ENCODE measurements at regions not wholly inside any gene's neighbourhood (a gene's known extent, or its start where the extent isn't known, plus 50 kb on each side); places are given as distances from the start of the nearest gene placed in this dataset.

DNA sequence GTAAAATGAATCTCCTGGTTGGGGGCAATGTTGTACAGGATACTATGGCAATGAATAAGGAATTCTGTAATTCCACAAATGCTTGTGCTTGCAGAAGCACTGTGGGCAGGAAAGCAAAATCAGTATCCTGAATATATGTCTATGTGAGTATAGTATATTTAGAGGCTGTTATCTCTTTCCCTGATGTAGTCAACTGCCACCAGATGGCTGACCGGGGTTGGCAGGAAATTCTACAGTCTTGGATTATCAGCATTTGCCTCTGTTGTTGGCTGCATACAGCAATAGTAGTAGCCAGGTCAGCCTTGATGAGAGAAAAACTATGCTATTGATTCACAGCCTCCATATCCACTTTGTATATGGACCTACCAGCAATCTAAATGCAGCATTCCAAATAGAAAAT, 425.1 kb upstream of the JAG1 start:
- CTCF ChIA-PET (ENCODE audit: low intra/inter-chr PET ratio, low total read pairs): no interaction called here
- POLR2A ChIA-PET: no interaction called here
- intact Hi-C loops (cut with micrococcal nuclease; ENCODE audit: unreplicated experiment): loop anchor here (1.0 to 10.0 kb wide), 3 partner anchors 176 to 546 kb away; no protein-coding TSS in a partner anchor
- H3K9me3 ChIP-seq (ENCODE audit: low read length): no peaks in the 10 kb centered on the region
- H3K9ac ChIP-seq (ENCODE audit: insufficient read depth, low read depth, low read length): no peak overlapping the region
- no TSS peak for BruUV-seq (replicated peaks)
- TF ChIP-seq SRSF9 (IDR thresholded peaks at IDR 0.05; ENCODE audit: borderline replicate concordance, insufficient read depth, low read depth, low read length, poor library complexity, severe bottlenecking) (no peak), KDM4B (CRISPR knock-in tag; IDR thresholded peaks at IDR 0.05) (no peak), ZNF205 (CRISPR knock-in tag; IDR thresholded peaks at IDR 0.05) (no peak), STAG1 (CRISPR knock-in tag; IDR thresholded peaks at IDR 0.05) (peak; percentile 61), HNRNPH1 (optimal IDR thresholded peaks at IDR 0.05; ENCODE audit: low read depth, low read length) (no peak), SMC3 (IDR thresholded peaks at IDR 0.05; ENCODE audit: low read length) (peak; percentile 49; the same call in 1 of the 2 replicates)
- TF ChIP-seq, protein P1, sequence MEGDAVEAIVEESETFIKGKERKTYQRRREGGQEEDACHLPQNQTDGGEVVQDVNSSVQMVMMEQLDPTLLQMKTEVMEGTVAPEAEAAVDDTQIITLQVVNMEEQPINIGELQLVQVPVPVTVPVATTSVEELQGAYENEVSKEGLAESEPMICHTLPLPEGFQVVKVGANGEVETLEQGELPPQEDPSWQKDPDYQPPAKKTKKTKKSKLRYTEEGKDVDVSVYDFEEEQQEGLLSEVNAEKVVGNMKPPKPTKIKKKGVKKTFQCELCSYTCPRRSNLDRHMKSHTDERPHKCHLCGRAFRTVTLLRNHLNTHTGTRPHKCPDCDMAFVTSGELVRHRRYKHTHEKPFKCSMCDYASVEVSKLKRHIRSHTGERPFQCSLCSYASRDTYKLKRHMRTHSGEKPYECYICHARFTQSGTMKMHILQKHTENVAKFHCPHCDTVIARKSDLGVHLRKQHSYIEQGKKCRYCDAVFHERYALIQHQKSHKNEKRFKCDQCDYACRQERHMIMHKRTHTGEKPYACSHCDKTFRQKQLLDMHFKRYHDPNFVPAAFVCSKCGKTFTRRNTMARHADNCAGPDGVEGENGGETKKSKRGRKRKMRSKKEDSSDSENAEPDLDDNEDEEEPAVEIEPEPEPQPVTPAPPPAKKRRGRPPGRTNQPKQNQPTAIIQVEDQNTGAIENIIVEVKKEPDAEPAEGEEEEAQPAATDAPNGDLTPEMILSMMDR (CRISPR knock-in tag; IDR thresholded peaks at IDR 0.05): peak; percentile 43; the same call in 1 of the 2 replicates
- TF ChIP-seq, protein P2, sequence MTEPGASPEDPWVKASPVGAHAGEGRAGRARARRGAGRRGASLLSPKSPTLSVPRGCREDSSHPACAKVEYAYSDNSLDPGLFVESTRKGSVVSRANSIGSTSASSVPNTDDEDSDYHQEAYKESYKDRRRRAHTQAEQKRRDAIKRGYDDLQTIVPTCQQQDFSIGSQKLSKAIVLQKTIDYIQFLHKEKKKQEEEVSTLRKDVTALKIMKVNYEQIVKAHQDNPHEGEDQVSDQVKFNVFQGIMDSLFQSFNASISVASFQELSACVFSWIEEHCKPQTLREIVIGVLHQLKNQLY (CRISPR knock-in tag; IDR thresholded peaks at IDR 0.05): no peak
- no peak overlapping the region for H3K4me3 ChIP-seq (replicated peaks in 1 of 3; ENCODE audit: insufficient read depth in 1 of 3, low read depth in 2 of 3, low read length in 3 of 3)
- ATAC-seq (peak; percentile 75), DNase-seq (ENCODE audit: low spot score) (no peak), FAIRE-seq (no peak)
- no peaks in the 10 kb centered on the region for H3K4me1 ChIP-seq (ENCODE audit: insufficient read depth, low read length)
- H3K27ac ChIP-seq (ENCODE audit: extremely low read length, insufficient read depth, low read length): no peak overlapping the region
- no peak overlapping the region for H2AFZ ChIP-seq (ENCODE audit: low read length)
- no peak overlapping the region for H3K4me2 ChIP-seq (ENCODE audit: low read depth, low read length)
- in situ Hi-C loops (cut with HindIII; ENCODE audit: extremely low pct_ligation_motif_present, low pct_unique_long_range_greater_than_20kb): no loop called here
- no peaks in the 10 kb centered on the region for H3K79me2 ChIP-seq (ENCODE audit: insufficient read depth, low read length)
- WGBS (ENCODE audit: low lambda C conversion rate): 5% methylated on average over 1 of the region's 1 CpG
- H3K27me3 ChIP-seq (ENCODE audit: control insufficient read depth in 1 of 2, insufficient read depth in 2 of 2, low read length in 2 of 2): no peaks in the 10 kb centered on the region
- no peaks in the 10 kb centered on the region for H4K20me1 ChIP-seq (ENCODE audit: insufficient read depth, low read length)
- no peaks in the 10 kb centered on the region; a peak in 1 of 5 replicates for H3K36me3 ChIP-seq (replicated peaks in 1 of 2; ENCODE audit: control insufficient read depth in 1 of 2, insufficient read depth in 2 of 2, low read length in 2 of 2)
